Neural crest cell (in vitro differentiated cells): ENCODE measurements at regions not wholly inside any gene's neighbourhood (a gene's known extent, or its start where the extent isn't known, plus 50 kb on each side); places are given as distances from the start of the nearest gene placed in this dataset.

Experiments used
- DNase-seq: peaks from one replicate; pipeline ENCODE4 v3.0.0; 2021; ENCODE audit warnings: low read depth, mixed read lengths, low spot score
- H3K27ac Mint-ChIP-seq: one replicate; pipeline ENCODE4 v1.8.0; 2021; ENCODE audit warnings: mild to moderate bottlenecking, mixed read lengths; ENCODE audit not compliant: unreplicated experiment
- H3K27me3 Mint-ChIP-seq: 2 replicates; pipeline ENCODE4 v1.8.0; 2021; ENCODE audit warnings: low read depth, mild to moderate bottlenecking, mixed read lengths
- H3K36me3 Mint-ChIP-seq: 2 replicates; pipeline ENCODE4 v1.8.0; 2021; ENCODE audit warnings: low read depth, mild to moderate bottlenecking, mixed read lengths
- H3K4me1 Mint-ChIP-seq: 2 replicates; pipeline ENCODE4 v1.8.0; 2021; ENCODE audit warnings: mixed read lengths
- H3K4me3 Mint-ChIP-seq: one replicate; pipeline ENCODE4 v1.8.0; 2021; ENCODE audit warnings: mild to moderate bottlenecking, mixed read lengths
- H3K9me3 Mint-ChIP-seq: 2 replicates; pipeline ENCODE4 v1.8.0; 2021; ENCODE audit warnings: mixed read lengths
- TF ChIP-seq, protein P1 (sequence below): fragments of 200-600 bp; sonication (generic); conservative IDR thresholded peaks from 2 replicates; pipeline ENCODE4 v1.5.0; 2021; ENCODE audit warnings: antibody characterized with exemption, mild to moderate bottlenecking

DNA sequence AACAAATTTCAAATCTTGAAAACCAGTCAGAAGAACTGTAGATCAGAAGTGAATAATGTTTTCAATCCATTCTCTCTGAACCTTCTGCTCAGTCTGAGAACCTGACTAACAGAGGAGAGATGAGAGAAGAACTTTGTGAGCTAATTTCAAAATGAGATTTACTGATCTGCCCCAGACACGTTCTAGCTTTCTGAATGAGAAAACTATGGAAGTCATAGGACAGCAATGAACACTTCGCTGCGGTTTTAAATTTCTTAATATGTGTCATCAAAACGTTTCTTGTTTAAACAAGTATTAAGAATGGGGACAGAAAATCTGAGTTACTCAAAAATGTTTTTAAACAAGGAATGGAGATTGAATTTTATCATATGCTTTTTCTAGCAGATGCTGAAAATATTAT is 66.6 kb upstream of the FAR2 start:
- H3K36me3 Mint-ChIP-seq: no peaks in the 10 kb centered on the region
- peaks cover 6% of the 10 kb centered on the region for H3K9me3 Mint-ChIP-seq
- H3K4me1 Mint-ChIP-seq: no peaks in the 10 kb centered on the region
- no peak for DNase-seq
- H3K4me3 Mint-ChIP-seq: no peak overlapping the region
- no peak overlapping the region for H3K27ac Mint-ChIP-seq
- TF ChIP-seq, protein P1, sequence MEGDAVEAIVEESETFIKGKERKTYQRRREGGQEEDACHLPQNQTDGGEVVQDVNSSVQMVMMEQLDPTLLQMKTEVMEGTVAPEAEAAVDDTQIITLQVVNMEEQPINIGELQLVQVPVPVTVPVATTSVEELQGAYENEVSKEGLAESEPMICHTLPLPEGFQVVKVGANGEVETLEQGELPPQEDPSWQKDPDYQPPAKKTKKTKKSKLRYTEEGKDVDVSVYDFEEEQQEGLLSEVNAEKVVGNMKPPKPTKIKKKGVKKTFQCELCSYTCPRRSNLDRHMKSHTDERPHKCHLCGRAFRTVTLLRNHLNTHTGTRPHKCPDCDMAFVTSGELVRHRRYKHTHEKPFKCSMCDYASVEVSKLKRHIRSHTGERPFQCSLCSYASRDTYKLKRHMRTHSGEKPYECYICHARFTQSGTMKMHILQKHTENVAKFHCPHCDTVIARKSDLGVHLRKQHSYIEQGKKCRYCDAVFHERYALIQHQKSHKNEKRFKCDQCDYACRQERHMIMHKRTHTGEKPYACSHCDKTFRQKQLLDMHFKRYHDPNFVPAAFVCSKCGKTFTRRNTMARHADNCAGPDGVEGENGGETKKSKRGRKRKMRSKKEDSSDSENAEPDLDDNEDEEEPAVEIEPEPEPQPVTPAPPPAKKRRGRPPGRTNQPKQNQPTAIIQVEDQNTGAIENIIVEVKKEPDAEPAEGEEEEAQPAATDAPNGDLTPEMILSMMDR: no peak
- H3K27me3 Mint-ChIP-seq: peaks cover 3% of the 10 kb centered on the region

DNA sequence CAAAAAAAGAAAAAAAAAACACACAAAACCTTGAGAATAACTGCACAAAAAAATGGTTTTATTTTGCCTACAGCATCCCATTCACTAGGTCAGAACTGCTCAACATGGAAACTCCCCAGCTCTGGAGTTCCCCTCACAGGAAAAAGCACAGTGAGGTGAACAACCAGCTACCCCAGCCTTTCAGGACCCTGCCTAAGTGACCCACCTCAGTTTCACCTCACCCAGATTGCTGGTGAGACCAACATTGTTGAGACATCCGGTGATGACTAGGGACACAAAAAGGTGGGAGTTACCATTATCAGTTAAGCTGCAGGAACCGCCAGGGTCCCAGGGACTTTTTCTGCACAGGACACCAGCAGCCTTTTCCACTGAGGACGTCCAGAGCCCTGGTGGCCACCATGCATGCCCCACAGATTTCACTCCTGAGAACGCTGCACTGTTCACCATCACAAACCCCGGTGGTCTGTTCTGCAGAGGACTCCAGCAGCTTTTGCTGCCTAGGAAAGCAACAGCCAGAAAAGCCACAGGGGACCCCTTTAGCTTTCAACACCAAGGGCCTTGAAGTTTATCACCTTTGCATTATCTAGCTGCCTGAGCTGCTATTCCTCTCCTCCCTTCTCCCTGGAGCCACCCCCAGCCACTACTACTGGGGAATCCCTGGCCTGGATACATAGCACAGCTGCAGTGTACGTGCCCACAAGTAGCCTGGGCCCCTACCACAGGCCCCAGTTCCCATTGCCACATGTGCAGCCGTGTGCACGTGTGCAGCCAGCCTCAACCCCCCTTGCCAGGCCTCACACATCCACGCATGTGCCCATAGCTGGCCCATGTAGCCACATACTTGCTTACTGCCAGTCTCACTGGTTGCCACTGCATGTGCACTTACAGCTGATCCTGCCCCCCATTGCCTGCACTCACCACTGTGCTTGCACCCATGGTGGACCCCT is 62.5 kb upstream of the FAR2 start:
- TF ChIP-seq, protein P1: no peak
- Mint-ChIP-seq H3K9me3 (peaks cover 7% of the 10 kb centered on the region), H3K27me3 (no peaks in the 10 kb centered on the region), H3K4me1 (no peaks in the 10 kb centered on the region), H3K4me3 (no peak overlapping the region), H3K27ac (peak overlapping the region; percentile 77), H3K36me3 (peaks cover 2% of the 10 kb centered on the region)
- DNase-seq: no peak

GRCh38 chr12:29088611-29089219 is 60.4 kb upstream of the FAR2 start:
- peaks cover 12% of the 10 kb centered on the region for H3K9me3 Mint-ChIP-seq
- no peaks in the 10 kb centered on the region for H3K4me1 Mint-ChIP-seq
- H3K27ac Mint-ChIP-seq: no peak overlapping the region
- H3K4me3 Mint-ChIP-seq: no peak overlapping the region
- no peaks in the 10 kb centered on the region for H3K27me3 Mint-ChIP-seq
- H3K36me3 Mint-ChIP-seq: peaks cover 4% of the 10 kb centered on the region
- TF ChIP-seq, protein P1: peak; percentile 69
- no peak for DNase-seq
